Jurkat, Clone E6-1 (cell line): ENCODE measurements at regions not wholly inside any gene's neighbourhood (a gene's known extent, or its start where the extent isn't known, plus 50 kb on each side); places are given as distances from the start of the nearest gene placed in this dataset.

ENCODE experiments used
- DNase-seq: peaks from one replicate; pipeline ENCODE4 v3.0.0-alpha.2; 2011; ENCODE audit warnings: low read depth, low spot score
- H3K4me3 ChIP-seq: 2 replicates; pipeline ENCODE4 v1.5.1; 2011; ENCODE audit warnings: mild to moderate bottlenecking, low read length, control low read depth, moderate library complexity

DNA sequence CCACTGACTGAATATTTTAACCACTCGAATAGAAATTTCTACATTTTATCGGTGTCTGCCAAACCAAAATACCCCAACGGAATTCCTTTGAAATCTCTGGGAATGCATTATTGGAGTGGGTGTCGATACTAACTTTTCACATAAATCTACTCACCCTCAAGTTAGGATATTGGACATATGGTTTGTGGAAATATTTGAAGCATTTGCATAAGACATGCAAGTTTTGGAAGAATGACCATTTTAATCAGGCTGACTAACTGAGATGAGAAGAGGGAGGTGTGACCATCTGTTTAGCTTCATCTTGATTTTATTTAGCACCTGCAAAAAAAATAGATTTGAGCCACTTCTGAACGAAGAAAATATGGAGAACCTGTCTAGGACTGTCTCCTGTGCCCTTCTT lies 61.2 kb downstream of the KLF6 start:
- DNase-seq, result no peak
- no peak overlapping the region for H3K4me3 ChIP-seq

DNA sequence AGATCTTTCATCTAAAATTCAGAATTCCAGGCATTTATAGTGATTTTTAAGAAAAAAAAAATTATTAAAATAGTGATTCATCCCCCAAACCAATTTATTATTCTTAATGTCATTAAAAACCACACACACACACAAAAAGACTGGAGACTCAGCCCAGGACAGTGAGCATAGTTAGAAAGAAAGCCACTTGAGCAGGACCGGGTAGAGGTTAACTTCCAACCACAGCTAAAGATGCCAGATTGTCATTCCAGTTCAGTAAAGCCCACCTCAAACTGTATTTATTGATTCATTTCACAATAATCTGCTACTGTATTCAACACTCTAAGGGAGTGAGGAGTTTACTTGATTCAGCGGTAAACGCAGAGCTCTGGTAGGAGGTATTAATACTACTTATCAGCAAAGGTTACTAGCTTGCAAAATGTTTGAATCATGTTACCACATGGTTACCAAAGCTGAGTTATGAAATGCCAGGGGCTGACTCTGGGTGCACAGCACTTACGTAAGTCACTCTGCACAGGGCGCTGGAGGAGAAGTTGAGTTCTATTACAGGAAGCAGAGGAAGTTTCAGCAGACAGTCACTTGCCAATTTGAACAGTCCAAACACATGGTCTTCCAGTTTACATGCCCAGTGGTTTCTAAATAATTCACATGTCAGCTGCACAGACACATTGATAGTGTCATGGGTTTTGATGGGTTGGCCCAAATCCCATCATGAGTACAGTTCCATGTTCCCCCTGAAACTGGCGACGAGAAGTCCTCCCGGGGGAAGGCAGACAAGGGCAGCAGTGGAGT lies 64.6 kb downstream of the KLF6 start:
- H3K4me3 ChIP-seq, result no peak overlapping the region
- DNase-seq, result peak; percentile 9

DNA sequence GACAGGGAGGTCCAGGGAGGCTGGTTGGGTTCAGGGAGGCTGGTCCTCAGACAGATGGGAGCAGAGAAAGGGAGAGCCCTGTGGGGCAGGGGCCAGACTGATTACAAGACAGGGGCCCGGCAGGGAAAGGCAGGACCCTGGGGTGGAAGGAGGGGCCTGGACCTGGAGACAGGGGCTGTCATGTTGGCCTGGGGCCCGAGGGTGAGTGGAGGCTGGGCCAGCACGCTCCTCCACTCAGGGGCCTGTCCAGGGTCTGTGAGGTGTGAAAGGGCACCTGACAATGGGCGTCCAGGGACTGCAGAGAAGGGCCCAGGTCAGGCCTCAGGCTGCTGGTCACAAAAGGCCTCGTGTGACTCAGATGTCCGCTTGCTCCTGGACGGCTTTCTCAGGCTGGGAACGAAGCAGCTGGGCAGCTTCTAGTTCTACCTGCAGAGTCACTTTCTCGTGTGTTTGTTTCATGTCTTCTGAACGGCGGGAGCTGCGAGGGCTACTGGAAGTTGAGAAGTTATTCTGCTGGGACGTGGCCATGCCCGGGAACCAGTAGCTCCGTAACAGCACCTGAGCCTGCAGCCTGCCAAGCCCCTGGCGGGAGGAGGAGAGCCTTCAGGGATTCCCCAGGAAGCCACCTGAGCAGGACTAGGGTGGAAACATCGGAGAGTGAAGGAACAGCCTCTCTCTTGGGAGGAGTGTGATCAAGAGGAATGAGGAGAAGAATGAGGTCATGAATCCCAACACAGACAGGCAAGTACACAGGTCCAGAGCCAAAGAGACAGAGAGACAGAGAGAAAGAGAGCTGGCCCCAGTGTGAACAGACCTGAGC lies 65.8 kb downstream of the KLF6 start:
- DNase-seq, result no peak

DNA sequence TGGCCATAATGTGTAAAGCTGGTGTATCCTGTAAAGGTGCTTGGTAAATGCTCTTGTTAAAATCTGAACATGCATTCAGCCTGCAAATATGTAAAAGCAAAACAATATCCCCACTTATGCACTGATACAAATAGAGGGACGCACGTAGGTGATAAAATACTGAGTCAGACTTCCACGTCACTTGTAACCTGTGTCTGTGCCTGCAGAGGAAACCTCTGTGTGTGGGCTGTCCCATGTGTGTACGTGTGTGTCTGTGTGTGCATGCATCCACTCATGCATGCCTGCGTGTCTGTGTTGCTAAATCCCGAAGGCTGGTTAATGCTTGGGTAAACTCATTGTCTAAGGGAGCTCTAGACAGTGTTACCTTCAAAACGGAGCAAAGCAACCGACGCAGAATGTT lies 68.9 kb downstream of the KLF6 start:
- H3K4me3 ChIP-seq, result no peak overlapping the region
- no peak for DNase-seq

More for the DNA sequence above, 65.8 kb downstream of the KLF6 start:
- H3K4me3 ChIP-seq, result no peak overlapping the region

DNA sequence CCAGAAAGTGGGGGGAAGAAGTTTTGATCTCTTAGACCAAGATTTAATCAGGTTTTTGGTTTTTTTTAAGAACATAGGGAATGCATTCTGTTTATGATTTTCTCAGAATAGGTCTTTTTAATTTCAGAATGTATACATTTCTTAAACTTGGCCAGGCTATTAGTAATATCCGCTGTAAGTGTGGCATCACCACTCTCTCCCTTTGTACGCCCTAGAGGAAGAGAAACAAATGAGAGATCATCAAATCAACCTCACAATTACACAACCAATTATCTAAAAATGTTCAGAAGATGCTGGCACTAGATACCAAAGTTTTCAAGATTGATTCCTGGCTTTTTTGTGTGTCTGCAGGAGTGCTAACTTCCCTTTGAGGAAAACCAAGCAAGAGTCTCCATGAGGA lies 70.0 kb downstream of the KLF6 start:
- no peak overlapping the region for H3K4me3 ChIP-seq
- no peak for DNase-seq

DNA sequence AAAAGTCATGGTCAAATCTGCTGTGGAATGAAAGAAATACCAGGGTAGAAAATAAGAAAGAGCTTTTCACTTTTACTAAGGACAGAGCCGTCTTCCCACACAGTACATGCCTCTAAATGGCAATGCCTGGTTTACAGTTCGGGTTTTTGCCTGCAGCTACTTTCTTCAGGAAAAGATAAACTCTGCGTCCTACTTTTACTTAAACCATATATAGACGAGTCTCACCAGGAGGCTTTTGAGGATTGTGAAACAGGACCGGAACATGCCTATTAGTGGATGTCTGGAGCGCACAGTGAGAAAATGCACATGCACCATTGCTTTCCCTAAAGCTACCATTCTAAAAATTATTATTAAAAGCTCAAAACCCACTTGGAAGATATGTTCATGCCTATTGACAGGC lies 70.5 kb downstream of the KLF6 start:
- no peak overlapping the region for H3K4me3 ChIP-seq
- no peak for DNase-seq

DNA sequence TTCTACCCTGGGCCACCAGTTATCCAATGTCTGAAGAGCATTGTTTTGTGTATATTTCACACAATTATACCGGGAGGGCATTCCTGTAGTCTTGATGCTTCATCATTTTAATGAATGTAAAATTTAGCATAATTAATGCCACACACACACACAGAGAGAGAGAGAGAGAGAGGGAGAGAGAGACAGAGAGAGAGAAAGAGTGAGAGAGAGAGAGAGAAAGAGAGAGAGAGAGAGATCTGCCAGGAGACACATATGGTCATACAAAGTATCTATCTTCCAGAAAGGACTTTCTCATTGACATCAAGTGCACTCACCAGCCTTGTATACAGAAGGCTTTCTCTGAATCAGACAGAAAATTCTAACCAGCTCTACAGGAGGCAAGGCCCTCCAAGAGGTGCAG lies 72.3 kb downstream of the KLF6 start:
- H3K4me3 ChIP-seq, result no peak overlapping the region
- no peak for DNase-seq

DNA sequence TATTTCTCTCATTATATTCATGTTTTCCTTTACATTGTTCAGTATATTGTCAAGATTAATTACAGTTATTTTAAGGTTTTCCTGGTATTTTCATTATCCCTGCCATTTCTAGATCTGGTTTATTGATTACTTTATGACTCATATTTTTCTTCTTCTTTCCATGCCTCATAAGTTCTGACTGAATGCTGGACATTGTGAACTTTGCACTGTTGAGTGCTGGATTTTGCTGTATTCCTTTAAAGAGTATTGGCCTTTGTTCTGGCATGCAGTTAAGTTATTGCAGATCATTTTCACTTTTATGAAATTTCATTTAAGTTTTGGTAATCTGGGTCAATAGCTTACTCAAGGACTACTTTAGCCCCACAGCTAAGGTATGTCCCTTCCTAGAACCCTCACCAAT lies 73.1 kb downstream of the KLF6 start:
- no peak overlapping the region for H3K4me3 ChIP-seq
- no peak for DNase-seq

DNA sequence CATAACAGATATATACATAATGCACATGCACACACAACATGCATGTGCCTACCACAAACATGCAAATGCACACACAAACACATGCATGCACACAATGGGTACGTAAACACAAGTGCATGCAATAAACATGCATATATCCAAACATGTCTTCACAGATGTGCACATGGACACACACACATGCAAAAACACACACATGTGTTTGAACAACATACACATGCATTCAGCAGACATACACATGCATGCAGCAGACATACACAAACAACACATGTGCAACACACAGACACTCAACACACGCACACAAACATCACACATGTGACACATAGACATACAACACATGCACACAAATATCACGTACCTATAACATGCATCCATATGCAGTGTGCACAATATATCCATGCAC lies 74.2 kb downstream of the KLF6 start:
- DNase-seq, result no peak
- no peak overlapping the region for H3K4me3 ChIP-seq

DNA sequence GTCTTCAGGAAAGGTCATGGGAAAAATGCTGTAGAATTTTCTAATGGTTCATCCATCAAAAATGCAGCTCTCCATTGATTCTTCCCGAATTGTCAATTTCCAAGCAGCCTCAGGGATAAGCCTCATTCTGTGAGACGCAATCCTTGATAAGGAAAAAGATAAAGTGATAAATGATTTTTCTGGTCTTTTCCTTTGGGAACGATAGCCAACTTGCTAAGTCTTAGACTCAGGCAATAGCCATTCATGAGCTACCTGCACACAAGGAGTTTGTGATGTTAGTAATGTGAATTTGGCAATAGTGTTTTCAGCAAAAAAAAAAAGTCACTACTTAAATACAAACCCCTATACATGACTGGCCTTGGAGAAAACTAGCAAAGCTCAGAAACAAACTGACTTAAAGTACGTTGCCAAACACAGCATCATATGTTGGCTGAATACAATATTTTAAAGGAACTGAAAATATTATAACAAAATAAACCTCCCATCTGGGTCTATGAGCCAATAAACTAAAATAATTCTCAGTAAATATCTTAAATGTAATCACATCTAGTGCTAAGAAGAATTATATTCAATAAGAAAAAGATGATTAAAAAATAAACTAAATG lies 75.5 kb downstream of the KLF6 start:
- H3K4me3 ChIP-seq, result no peak overlapping the region
- no peak for DNase-seq

DNA sequence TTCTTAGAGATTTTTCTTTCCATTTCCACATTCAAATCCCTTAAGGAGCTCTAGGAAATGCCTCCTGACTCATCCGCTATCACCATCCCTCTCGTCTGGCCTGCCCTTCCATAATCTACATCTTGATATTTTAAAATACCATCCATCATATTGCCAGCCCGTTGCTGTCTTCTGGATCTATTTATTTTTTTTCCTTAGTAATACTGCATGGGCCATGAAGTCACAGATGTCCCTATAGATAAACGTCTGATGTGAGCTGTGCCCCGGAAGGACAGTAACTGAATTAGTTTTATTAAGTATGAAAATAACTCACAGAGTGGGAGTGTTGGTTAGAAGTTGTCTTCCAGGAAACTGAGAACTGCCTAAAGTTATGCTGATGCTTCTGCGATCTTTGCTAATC lies 76.2 kb downstream of the KLF6 start:
- DNase-seq, result no peak
- no peak overlapping the region for H3K4me3 ChIP-seq

DNA sequence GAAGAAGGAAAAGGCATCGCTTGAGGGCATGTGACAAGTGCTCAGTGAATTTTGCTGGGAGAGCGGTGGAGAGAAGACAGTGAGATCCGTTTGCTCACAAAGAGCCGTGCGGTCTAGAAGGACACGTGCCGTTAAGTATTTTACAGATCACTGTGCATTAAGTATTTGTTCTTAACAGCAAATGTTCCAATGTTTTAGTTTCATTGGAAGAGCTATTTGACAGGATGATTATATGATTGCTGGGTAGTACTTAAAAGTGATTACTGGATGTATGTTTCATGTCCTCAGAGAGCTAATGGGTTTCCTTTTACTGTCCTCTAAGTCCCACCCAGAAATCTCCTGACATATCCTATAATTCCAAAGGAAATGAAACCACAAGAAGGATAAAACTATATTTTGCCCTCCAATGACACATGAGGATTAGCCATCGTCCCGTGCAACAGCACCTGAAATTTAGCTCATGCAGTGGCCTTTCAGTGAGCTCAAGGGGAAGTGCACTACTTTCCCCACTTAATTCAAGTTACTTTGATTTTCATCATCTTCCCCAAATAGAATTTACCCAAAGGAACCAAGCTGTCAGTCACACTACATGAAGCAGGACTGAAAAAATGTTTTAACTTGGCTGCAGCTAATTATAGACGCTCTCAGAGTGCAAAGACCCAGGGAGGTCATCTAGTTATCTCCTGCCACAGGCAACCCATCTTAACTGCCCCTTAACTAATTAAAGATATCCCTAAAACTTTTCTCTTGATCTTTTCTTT lies 80.3 kb downstream of the KLF6 start:
- DNase-seq, result no peak
- no peak overlapping the region for H3K4me3 ChIP-seq

DNA sequence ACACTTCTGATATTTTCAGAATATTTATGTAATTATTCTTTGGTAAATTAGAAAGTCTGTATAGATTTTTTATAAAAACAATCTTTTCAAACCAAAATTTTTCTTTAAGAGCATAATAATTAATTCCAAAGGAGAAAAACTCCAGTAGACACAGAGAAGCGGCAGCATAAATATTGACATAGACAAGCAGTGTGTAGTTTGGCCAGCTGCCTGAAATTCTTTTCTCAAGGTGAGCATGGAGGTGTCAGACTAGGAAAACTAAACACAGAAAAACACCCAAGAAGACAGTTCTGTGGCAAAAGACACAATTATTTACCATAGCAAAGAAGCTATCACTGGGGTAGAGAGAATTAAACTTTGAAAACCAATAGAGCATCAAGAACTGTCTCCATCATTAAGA lies 82.4 kb downstream of the KLF6 start:
- H3K4me3 ChIP-seq, result no peak overlapping the region
- DNase-seq, result no peak

DNA sequence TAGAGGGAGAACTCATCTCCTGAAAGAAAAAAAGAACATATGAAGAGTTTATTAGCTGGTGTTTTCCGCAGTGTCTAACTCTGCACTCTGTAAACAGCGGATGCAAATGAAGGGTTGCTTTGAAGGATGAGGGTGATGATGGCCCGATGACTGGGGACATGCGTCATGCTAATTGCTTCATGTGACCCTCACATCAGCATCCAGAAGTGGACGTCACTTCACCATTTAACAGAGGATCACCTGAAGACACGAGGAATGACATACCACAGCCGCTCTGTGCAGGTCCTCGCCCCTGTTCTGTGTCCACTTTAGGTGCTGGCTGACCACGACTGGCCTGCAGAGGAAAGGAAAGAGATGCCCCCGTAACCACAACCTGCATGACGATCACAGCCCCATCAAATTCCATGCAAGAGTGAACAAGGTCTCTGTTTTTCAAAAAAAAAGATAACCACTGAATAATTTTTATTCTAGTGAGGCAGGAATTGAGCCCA lies 82.9 kb downstream of the KLF6 start:
- no peak overlapping the region for H3K4me3 ChIP-seq
- DNase-seq, result no peak

DNA sequence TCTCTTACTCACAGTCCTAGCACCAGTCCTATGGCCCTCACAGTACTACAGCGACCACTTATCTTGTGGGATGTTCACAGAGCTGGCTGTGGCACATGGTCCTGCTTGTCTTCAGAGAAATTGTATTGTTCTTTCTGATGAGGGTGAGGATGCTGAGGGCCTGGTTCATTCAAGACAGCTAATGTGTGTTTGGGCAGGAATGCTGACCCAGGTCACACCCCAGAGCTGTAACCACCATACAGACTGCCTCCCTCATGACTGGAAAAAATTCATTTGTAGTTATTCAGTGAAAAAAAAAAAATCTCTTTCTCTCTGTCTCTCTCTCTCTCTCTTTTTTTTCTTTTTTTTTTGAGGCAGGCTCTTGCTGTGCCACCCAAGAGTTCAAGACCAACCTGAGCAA lies 83.5 kb downstream of the KLF6 start:
- no peak overlapping the region for H3K4me3 ChIP-seq
- DNase-seq, result no peak

DNA sequence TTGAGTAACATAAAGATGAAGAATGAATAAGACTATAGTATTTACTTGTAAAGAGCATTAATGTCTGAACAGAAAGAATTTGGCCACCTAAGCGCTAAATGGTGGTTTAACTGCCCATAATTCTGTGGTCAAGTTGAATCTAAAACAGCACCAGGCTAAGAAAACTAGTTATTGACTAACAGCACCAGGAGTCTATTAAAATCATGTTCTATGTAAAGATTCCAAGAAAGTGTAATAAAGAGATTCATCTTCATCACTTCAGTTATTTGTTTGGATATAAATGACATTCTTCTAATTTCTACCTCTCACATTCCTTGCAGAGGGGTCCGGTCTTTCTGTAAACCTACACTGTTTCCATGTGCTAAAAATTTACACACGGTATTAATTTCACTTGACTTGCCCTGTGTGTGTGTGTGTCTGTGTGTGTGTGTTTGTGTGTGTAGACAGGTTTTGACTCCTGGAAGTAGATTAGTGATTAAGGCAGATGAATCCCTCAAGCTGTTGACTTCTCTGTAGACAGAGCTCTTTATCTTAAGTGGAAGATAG lies 84.4 kb downstream of the KLF6 start:
- no peak overlapping the region for H3K4me3 ChIP-seq
- no peak for DNase-seq

DNA sequence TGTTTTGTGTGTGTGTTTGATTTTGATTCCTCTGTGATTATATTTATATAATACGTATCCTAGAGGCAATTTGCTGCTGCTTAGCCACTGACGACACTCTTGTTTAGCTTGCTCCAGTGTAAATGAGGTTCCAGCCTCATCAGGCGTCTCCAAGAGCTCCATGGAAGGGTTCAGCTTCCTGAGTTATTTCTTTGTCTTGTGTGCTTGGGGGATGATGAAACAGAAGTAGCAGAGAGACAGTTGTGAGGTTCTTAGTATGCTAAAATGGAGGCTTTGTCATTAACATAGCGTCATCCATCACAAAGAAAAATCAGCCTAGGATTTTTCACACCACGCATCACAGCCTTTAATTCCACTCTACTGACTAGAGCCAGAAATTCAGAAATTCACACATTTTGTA lies 85.1 kb downstream of the KLF6 start:
- H3K4me3 ChIP-seq, result no peak overlapping the region
- DNase-seq, result no peak

DNA sequence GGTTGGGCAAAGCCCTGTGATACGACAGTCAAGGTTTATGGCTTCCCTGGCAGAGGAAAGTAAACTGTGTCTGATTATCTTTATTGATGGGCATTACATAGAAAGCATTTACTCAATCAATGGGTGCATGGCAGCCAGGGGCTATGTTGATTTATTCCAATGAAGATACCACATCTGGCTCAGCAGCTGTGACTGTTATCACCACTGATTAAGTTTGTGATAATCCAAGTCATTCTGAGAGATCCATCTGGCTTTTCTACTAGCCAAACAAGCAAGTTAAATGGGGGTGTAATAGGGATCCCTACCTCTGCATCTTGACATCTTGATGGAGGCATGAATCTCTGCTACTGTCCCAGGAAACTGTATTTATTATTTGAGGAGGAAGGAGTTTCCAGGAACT lies 86.7 kb downstream of the KLF6 start:
- H3K4me3 ChIP-seq, result no peak overlapping the region
- DNase-seq, result no peak

DNA sequence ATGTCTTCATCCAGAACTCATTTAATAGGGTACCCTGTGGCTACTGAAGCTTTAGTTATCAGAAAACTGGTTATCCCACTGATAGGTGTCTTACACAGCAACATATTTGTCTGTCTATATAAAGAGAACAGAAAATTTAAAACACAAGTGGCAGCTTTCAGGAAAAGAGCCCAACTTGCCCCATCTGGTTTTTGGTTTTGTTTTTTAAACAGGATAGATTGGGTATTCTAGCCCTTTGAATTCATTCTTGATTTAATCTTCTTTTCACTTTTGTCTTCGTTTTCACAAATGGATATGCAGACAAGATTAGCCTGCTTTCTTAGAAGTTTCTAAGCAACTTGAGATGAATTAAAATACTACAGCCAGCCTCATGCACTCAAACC lies 91.3 kb downstream of the KLF6 start:
- no peak overlapping the region for H3K4me3 ChIP-seq
- no peak for DNase-seq
